HepG2 (cell line): ENCODE measurements at regions not wholly inside any gene's neighbourhood (a gene's known extent, or its start where the extent isn't known, plus 50 kb on each side); places are given as distances from the start of the nearest gene placed in this dataset.

Source experiments
- ATAC-seq: fragments of 200-7000 bp; cut with Tn5 transposase; 3 replicates; pipeline ENCODE4 v1.9.1; 2020; ENCODE audit warnings: mild to moderate bottlenecking, moderate library complexity
- BruUV-seq: library from RNA; stranded (reverse); fragments of 400-500 nt; replicated peaks from 2 replicates; lab custom pipeline; 2021; lab: Mats Ljungman, UMichigan
- CTCF ChIA-PET: fragments of 300-600 bp; formaldehyde crosslinking; extraction: SDS; loops from one replicate; lab custom pipeline; 2021; ENCODE audit warnings: low total read pairs, inconsistent platforms, low intra/inter-chr PET ratio; lab: Yijun Ruan, JAX
- POLR2A ChIA-PET: fragments of 350-600 bp; sonication (Branson Sonifier 250); formaldehyde crosslinking; loops from one replicate; lab custom pipeline; 2020; ENCODE audit warnings: antibody characterized with exemption, inconsistent platforms; lab: Yijun Ruan, JAX
- DNase-seq: peaks from one replicate; pipeline ENCODE4 v3.0.0-alpha.2; 2015; ENCODE audit warnings: low spot score
- FAIRE-seq: peaks from 3 replicates; lab custom pipeline; 2011; peaks lifted over from hg19 to GRCh38; lab: Jason Lieb, UNC
- H2AFZ ChIP-seq: one replicate; pipeline ENCODE4 v1.6.1; 2011; ENCODE audit warnings: low read length, inconsistent platforms
- H3K27ac ChIP-seq: fragments of 300-600 bp; 3 replicates; pipeline ENCODE4 v1.8.0; 2011; ENCODE audit warnings: mixed run types, mild to moderate bottlenecking, mixed read lengths, low read length, inconsistent platforms; ENCODE audit not compliant: insufficient read depth; ENCODE audit errors: extremely low read length
- H3K27me3 ChIP-seq, 2 experiments: fragments of 200-600 bp in 1 of 2; 2 replicates in 1 of 2; 3 replicates in 1 of 2; pipeline versions ENCODE4 v1.6.0 to v1.8.0; 2011; ENCODE audit warnings: low read length in 2 of 2, mild to moderate bottlenecking in 2 of 2, moderate library complexity in 2 of 2, inconsistent platforms in 1 of 2; ENCODE audit not compliant: insufficient read depth in 2 of 2, control insufficient read depth in 1 of 2
- H3K36me3 ChIP-seq, 2 experiments: fragments of 200-600 bp in 1 of 2; replicated peaks in 1 of 2; 2 replicates in 1 of 2; 3 replicates in 1 of 2; pipeline versions ENCODE4 v1.5.1 to v1.8.0; 2011; ENCODE audit warnings: low read length in 2 of 2, inconsistent platforms in 1 of 2; ENCODE audit not compliant: insufficient read depth in 2 of 2, control insufficient read depth in 1 of 2
- H3K4me1 ChIP-seq: 2 replicates; pipeline ENCODE4 v1.5.1; 2012; ENCODE audit warnings: low read length, inconsistent platforms; ENCODE audit not compliant: insufficient read depth
- H3K4me2 ChIP-seq: 2 replicates; pipeline ENCODE4 v1.6.0; 2011; ENCODE audit warnings: low read depth, low read length, inconsistent platforms
- H3K4me3 ChIP-seq, 3 experiments: fragments of 200-600 bp in 1 of 3; sonication (generic), shearing (Covaris generic) in 1 of 3; replicated peaks in 1 of 3; 2 replicates each; pipeline ENCODE4 v1.5.1; 2011 to 2016; ENCODE audit warnings: low read length in 3 of 3, inconsistent platforms in 2 of 3, low read depth in 2 of 3, mild to moderate bottlenecking in 2 of 3, control low read depth in 1 of 3, mixed read lengths in 1 of 3; ENCODE audit not compliant: insufficient read depth in 1 of 3
- H3K79me2 ChIP-seq: one replicate; pipeline ENCODE4 v1.6.1; 2011; ENCODE audit warnings: low read length, inconsistent platforms; ENCODE audit not compliant: insufficient read depth
- H3K9ac ChIP-seq: 2 replicates; pipeline ENCODE4 v1.6.0; 2011; ENCODE audit warnings: mild to moderate bottlenecking, low read depth, low read length, inconsistent platforms; ENCODE audit not compliant: insufficient read depth
- H3K9me3 ChIP-seq: 2 replicates; pipeline ENCODE4 v1.5.1; 2012; ENCODE audit warnings: mild to moderate bottlenecking, low read length
- H4K20me1 ChIP-seq: 2 replicates; pipeline ENCODE4 v1.6.0; 2011; ENCODE audit warnings: inconsistent platforms, mild to moderate bottlenecking, low read length, moderate library complexity; ENCODE audit not compliant: insufficient read depth
- ATF2 ChIP-seq: sonication (generic); formaldehyde crosslinking; IDR thresholded peaks from 2 replicates; pipeline ENCODE4 v1.4.0; 2020; ENCODE audit warnings: missing genetic modification reagents
- ATF5 ChIP-seq: sonication (generic); formaldehyde crosslinking; IDR thresholded peaks from 2 replicates; pipeline ENCODE4 v1.4.0; 2020; ENCODE audit warnings: mild to moderate bottlenecking, low read depth, missing genetic modification reagents
- CBX1 ChIP-seq: IDR thresholded peaks from one replicate; pipeline ENCODE4 v1.6.1; 2016; ENCODE audit warnings: antibody characterized with exemption, low read depth
- DNMT3B ChIP-seq: conservative IDR thresholded peaks from 2 replicates; pipeline ENCODE4 v1.6.1; 2016; ENCODE audit warnings: missing biosample characterization, control low read depth
- HIVEP1 ChIP-seq: sonication (generic); formaldehyde crosslinking; IDR thresholded peaks from 2 replicates; pipeline ENCODE4 v1.4.0; 2020; ENCODE audit warnings: mild to moderate bottlenecking, missing genetic modification reagents
- KDM6A ChIP-seq: IDR thresholded peaks from 2 replicates; pipeline ENCODE4 v1.6.1; 2016; ENCODE audit warnings: low read depth
- PBX2 ChIP-seq: IDR thresholded peaks from 2 replicates; pipeline ENCODE4 v1.6.1; 2016; ENCODE audit warnings: control low read depth
- SIN3B ChIP-seq: fragments of 150-350 bp; IDR thresholded peaks from 2 replicates; pipeline ENCODE4 v1.6.1; 2014; ENCODE audit warnings: low read length
- SNAPC2 ChIP-seq: sonication (generic); formaldehyde crosslinking; IDR thresholded peaks from 2 replicates; pipeline ENCODE4 v1.8.1; 2022; ENCODE audit warnings: mild to moderate bottlenecking, missing genetic modification reagents
- ZKSCAN5 ChIP-seq: sonication (generic); formaldehyde crosslinking; IDR thresholded peaks from 2 replicates; pipeline ENCODE4 v1.5.1; 2020; ENCODE audit warnings: mild to moderate bottlenecking, missing genetic modification reagents
- ZNF230 ChIP-seq: sonication (generic); formaldehyde crosslinking; IDR thresholded peaks from 2 replicates; pipeline ENCODE4 v1.4.0; 2020; ENCODE audit warnings: mild to moderate bottlenecking, missing genetic modification reagents
- ZNF318 ChIP-seq: sonication (generic); formaldehyde crosslinking; IDR thresholded peaks from 2 replicates; pipeline ENCODE4 v1.4.0; 2020; ENCODE audit warnings: mild to moderate bottlenecking, missing genetic modification reagents
- ZNF567 ChIP-seq: sonication (generic); formaldehyde crosslinking; IDR thresholded peaks from 2 replicates; pipeline ENCODE4 v1.8.1; 2023; ENCODE audit warnings: mild to moderate bottlenecking, missing genetic modification reagents, borderline replicate concordance
- ZNF879 ChIP-seq: sonication (generic); formaldehyde crosslinking; IDR thresholded peaks from 2 replicates; pipeline ENCODE4 v1.8.1; 2023; ENCODE audit warnings: missing genetic modification reagents
- WGBS: methylation state at CpG from one replicate; pipeline ENCODE4 v1.1.6; 2017; ENCODE audit warnings: low lambda C conversion rate; 5-methylcytosine and 5-hydroxymethylcytosine counted together
- in situ Hi-C: cut with HindIII; loops from 2 replicates; pipeline ENCODE4 v1.10.0; 2017; ENCODE audit warnings: low pct_unique_long_range_greater_than_20kb; ENCODE audit not compliant: extremely low pct_ligation_motif_present
- intact Hi-C: fragments of 100-400 bp; cut with micrococcal nuclease; formaldehyde crosslinking; loops from one replicate; pipeline ENCODE4 v1.10.0; 2022; ENCODE audit not compliant: unreplicated experiment

GRCh38 chr20:55174635-55175034 lies 699.2 kb downstream of the DOK5 start (continued):
- TF ChIP-seq ATF2 (CRISPR knock-in tag) = no peak
- TF ChIP-seq ZNF318 = no peak
- TF ChIP-seq, all 625 proteins: peak for 0

GRCh38 chr20:55174172-55174571 lies 698.8 kb downstream of the DOK5 start:
- Histone ChIP-seq H3K27me3 (no peaks in the 10 kb centered on the region), H3K79me2 (no peaks in the 10 kb centered on the region), H3K4me3 (no peak overlapping the region), H3K9me3 (peaks cover 86% of the 10 kb centered on the region), H3K4me2 (no peak overlapping the region), H3K9ac (no peak overlapping the region), H3K27ac (no peak overlapping the region), H4K20me1 (no peaks in the 10 kb centered on the region), H3K4me1 (no peaks in the 10 kb centered on the region), H2AFZ (no peak overlapping the region), H3K36me3 (no peaks in the 10 kb centered on the region)
- in situ Hi-C loops (no loop called here), intact Hi-C loops (no loop called here)
- no peak for DNase-seq
- ChIA-PET CTCF (no interaction called here), POLR2A (no interaction called here)
- no peak for ATAC-seq
- BruUV-seq = no TSS peak
- 17% methylated on average over 2 of the region's 2 CpGs for WGBS
- no peak for FAIRE-seq
- no peak for TF ChIP-seq ZKSCAN5 (CRISPR knock-in tag)
- no peak for TF ChIP-seq CBX1
- TF ChIP-seq ZNF230 = no peak
- TF ChIP-seq SNAPC2 (CRISPR knock-in tag) = no peak
- TF ChIP-seq DNMT3B (CRISPR knock-in tag) = no peak
- no peak for TF ChIP-seq PBX2 (CRISPR knock-in tag)
- no peak for TF ChIP-seq ZNF567 (CRISPR knock-in tag)
- no peak for TF ChIP-seq ATF5 (CRISPR knock-in tag)
- no peak for TF ChIP-seq ZNF879
- TF ChIP-seq KDM6A (CRISPR knock-in tag) = no peak
- TF ChIP-seq SIN3B = no peak
- TF ChIP-seq HIVEP1 = no peak
